ENCODE measurements at regions not wholly inside any gene's neighbourhood (a gene's known extent, or its start where the extent isn't known, plus 50 kb on each side); places are given as distances from the start of the nearest gene placed in this dataset.

GRCh38 chr9:19967888-19968459, 179.1 kb upstream of the SLC24A2 start:
- Histone ChIP-seq H2AFZ (replicated peaks) (no peak overlapping the region), H3K4me2 (peak overlapping the region; percentile 71), H3K4me1 (peaks cover 33% of the 10 kb centered on the region), H4K20me1 (ENCODE audit: low read depth) (no peaks in the 10 kb centered on the region), H3K4me3 (peak overlapping the region; percentile 1), H3K36me3 (no peaks in the 10 kb centered on the region), H3K27me3 (no peaks in the 10 kb centered on the region), H3K9ac (no peak overlapping the region), H3F3A (ENCODE audit: low read depth) (peaks cover 10% of the 10 kb centered on the region), H3K9me3 (ENCODE audit: low read depth) (no peaks in the 10 kb centered on the region), H3K27ac (peak overlapping the region; percentile 32), H3K79me2 (ENCODE audit: low read depth) (no peaks in the 10 kb centered on the region)
- no peak for TF ChIP-seq EZH2phosphoT487 (IDR thresholded peaks at IDR 0.05)
- no peak for TF ChIP-seq EZH2 (IDR thresholded peaks at IDR 0.05)
- peak; percentile 51 for DNase-seq (ENCODE audit: low spot score)
- Mint-ChIP-seq H3K4me3 (no peak overlapping the region), H3K27me3 (ENCODE audit: insufficient read depth, low read depth) (peaks cover 5% of the 10 kb centered on the region), H3K36me3 (no peaks in the 10 kb centered on the region), H3K9me3 (no peaks in the 10 kb centered on the region), H3K27ac (peak overlapping the region; percentile 65), H3K4me1 (peaks cover 26% of the 10 kb centered on the region)

DNA sequence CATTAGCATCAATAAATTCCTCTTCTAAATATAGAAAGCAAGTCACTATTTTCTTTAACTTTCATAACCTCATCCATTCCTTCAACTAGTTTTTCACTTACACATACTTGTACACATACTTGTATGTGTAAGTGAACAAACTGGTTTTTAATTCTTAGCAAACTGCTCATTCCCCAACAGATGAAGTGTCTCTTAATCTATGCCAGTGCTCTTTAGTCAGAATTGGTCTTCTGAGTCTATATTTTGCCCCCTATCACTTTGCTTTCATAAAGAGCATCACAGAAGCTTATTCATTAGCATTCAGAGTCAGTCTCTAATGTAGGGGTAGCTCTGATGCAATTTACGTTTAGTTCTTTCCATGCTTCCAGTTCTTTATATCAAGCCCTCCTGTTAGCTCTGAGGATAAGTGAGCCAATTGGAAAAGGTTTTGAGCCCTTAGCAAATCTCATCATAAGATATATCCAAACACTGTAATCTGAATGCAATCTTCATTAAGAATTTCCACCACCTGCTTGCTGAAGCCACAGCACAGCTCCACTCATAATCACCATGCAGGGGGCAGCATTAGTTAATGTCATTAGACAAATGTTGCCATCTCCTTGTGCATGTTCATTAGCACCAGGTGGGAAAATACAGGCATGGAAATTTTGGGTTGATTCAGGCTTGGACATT, 178.5 kb upstream of the SLC24A2 start:
- Mint-ChIP-seq H3K27ac (no peak overlapping the region), H3K9me3 (no peaks in the 10 kb centered on the region), H3K4me1 (peaks cover 26% of the 10 kb centered on the region), H3K36me3 (no peaks in the 10 kb centered on the region), H3K27me3 (ENCODE audit: insufficient read depth, low read depth) (peaks cover 5% of the 10 kb centered on the region), H3K4me3 (no peak overlapping the region)
- H2AFZ ChIP-seq (replicated peaks), result no peak overlapping the region
- no peaks in the 10 kb centered on the region for H3K9me3 ChIP-seq (ENCODE audit: low read depth)
- H4K20me1 ChIP-seq (ENCODE audit: low read depth), result no peaks in the 10 kb centered on the region
- H3K4me2 ChIP-seq, result peak overlapping the region; percentile 71
- H3K4me1 ChIP-seq, result peaks cover 33% of the 10 kb centered on the region
- no peaks in the 10 kb centered on the region for H3K79me2 ChIP-seq (ENCODE audit: low read depth)
- H3K4me3 ChIP-seq, result no peak overlapping the region
- peaks cover 10% of the 10 kb centered on the region for H3F3A ChIP-seq (ENCODE audit: low read depth)
- H3K27me3 ChIP-seq, result no peaks in the 10 kb centered on the region
- no peak overlapping the region for H3K9ac ChIP-seq
- H3K36me3 ChIP-seq, result no peaks in the 10 kb centered on the region
- peak overlapping the region; percentile 32 for H3K27ac ChIP-seq
- TF ChIP-seq EZH2 (IDR thresholded peaks at IDR 0.05), result no peak
- TF ChIP-seq, protein P1, sequence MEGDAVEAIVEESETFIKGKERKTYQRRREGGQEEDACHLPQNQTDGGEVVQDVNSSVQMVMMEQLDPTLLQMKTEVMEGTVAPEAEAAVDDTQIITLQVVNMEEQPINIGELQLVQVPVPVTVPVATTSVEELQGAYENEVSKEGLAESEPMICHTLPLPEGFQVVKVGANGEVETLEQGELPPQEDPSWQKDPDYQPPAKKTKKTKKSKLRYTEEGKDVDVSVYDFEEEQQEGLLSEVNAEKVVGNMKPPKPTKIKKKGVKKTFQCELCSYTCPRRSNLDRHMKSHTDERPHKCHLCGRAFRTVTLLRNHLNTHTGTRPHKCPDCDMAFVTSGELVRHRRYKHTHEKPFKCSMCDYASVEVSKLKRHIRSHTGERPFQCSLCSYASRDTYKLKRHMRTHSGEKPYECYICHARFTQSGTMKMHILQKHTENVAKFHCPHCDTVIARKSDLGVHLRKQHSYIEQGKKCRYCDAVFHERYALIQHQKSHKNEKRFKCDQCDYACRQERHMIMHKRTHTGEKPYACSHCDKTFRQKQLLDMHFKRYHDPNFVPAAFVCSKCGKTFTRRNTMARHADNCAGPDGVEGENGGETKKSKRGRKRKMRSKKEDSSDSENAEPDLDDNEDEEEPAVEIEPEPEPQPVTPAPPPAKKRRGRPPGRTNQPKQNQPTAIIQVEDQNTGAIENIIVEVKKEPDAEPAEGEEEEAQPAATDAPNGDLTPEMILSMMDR (IDR thresholded peaks at IDR 0.05), result peak; percentile 18
- DNase-seq (ENCODE audit: low spot score), result peak; percentile 25

- Mint-ChIP-seq H3K9me3 (no peaks in the 10 kb centered on the region), H3K4me1 (peaks cover 22% of the 10 kb centered on the region), H3K4me3 (no peak overlapping the region), H3K27me3 (ENCODE audit: insufficient read depth, low read depth) (peaks cover 5% of the 10 kb centered on the region), H3K36me3 (no peaks in the 10 kb centered on the region), H3K27ac (no peak overlapping the region)
- no peak overlapping the region for H3K9ac ChIP-seq
- H3K27me3 ChIP-seq, result no peaks in the 10 kb centered on the region
- no peaks in the 10 kb centered on the region for H3K36me3 ChIP-seq
- no peak overlapping the region for H3K4me3 ChIP-seq
- H3K27ac ChIP-seq, result no peak overlapping the region
- H2AFZ ChIP-seq (replicated peaks), result no peak overlapping the region
- H3F3A ChIP-seq (ENCODE audit: low read depth), result peaks cover 10% of the 10 kb centered on the region
- H3K9me3 ChIP-seq (ENCODE audit: low read depth), result no peaks in the 10 kb centered on the region
- TF ChIP-seq EZH2 (IDR thresholded peaks at IDR 0.05) (no peak), EZH2phosphoT487 (IDR thresholded peaks at IDR 0.05) (no peak)
- TF ChIP-seq, protein P1 (IDR thresholded peaks at IDR 0.05), result no peak
- H3K4me2 ChIP-seq, result no peak overlapping the region
- peaks cover 33% of the 10 kb centered on the region for H3K4me1 ChIP-seq
- no peaks in the 10 kb centered on the region for H3K79me2 ChIP-seq (ENCODE audit: low read depth)
- no peak for DNase-seq (ENCODE audit: low spot score)
- no peaks in the 10 kb centered on the region for H4K20me1 ChIP-seq (ENCODE audit: low read depth)
Measured at GRCh38 chr9:19965336-19965735, 176.5 kb upstream of the SLC24A2 start.

- no peak overlapping the region for H3K27ac ChIP-seq
- TF ChIP-seq, protein P1 (IDR thresholded peaks at IDR 0.05), result no peak
- TF ChIP-seq EZH2 (IDR thresholded peaks at IDR 0.05), result no peak
- TF ChIP-seq EZH2phosphoT487 (IDR thresholded peaks at IDR 0.05), result no peak
- H3K79me2 ChIP-seq (ENCODE audit: low read depth), result no peaks in the 10 kb centered on the region
- H3K9me3 ChIP-seq (ENCODE audit: low read depth), result peaks cover under 1% of the 10 kb centered on the region
- no peaks in the 10 kb centered on the region for H3K27me3 ChIP-seq
- no peaks in the 10 kb centered on the region for H3K36me3 ChIP-seq
- Mint-ChIP-seq H3K4me3 (no peak overlapping the region), H3K27ac (no peak overlapping the region), H3K36me3 (no peaks in the 10 kb centered on the region), H3K4me1 (peaks cover 14% of the 10 kb centered on the region), H3K9me3 (peaks cover 6% of the 10 kb centered on the region), H3K27me3 (ENCODE audit: insufficient read depth, low read depth) (peaks cover 4% of the 10 kb centered on the region)
- no peak overlapping the region for H3K4me3 ChIP-seq
- no peaks in the 10 kb centered on the region for H4K20me1 ChIP-seq (ENCODE audit: low read depth)
- peaks cover 4% of the 10 kb centered on the region for H3K4me1 ChIP-seq
- no peaks in the 10 kb centered on the region for H3F3A ChIP-seq (ENCODE audit: low read depth)
- DNase-seq (ENCODE audit: low spot score), result no peak
- H3K4me2 ChIP-seq, result no peak overlapping the region
- H3K9ac ChIP-seq, result no peak overlapping the region
- H2AFZ ChIP-seq (replicated peaks), result no peak overlapping the region
Measured at GRCh38 chr9:19947996-19948395, 159.2 kb upstream of the SLC24A2 start.

All from neural progenitor cell (in vitro differentiated cells).